CD4-positive, alpha-beta memory T cell (primary cell): ENCODE measurements at regions not wholly inside any gene's neighbourhood (a gene's known extent, or its start where the extent isn't known, plus 50 kb on each side); places are given as distances from the start of the nearest gene placed in this dataset.

Experiments
- CTCF ChIA-PET: fragments of 350-600 bp; sonication (Branson Sonifier 250); formaldehyde crosslinking; loops from one replicate; lab custom pipeline; 2021; ENCODE audit warnings: inconsistent platforms; ENCODE audit not compliant: partially characterized antibody; lab: Charles Lee
- POLR2A ChIA-PET: fragments of 350-600 bp; sonication (Branson Sonifier 250); formaldehyde crosslinking; loops from one replicate; lab custom pipeline; 2021; ENCODE audit not compliant: partially characterized antibody; lab: Charles Lee
- DNase-seq, 5 donors: peaks; one replicate each; pipeline versions ENCODE4 v3.0.0 to v3.0.0-alpha.2; 2020 to 2022; ENCODE audit warnings: mixed read lengths in 1 of 5
- H3K27ac ChIP-seq: one replicate; pipeline ENCODE4 v1.7.0; 2013; ENCODE audit warnings: low read depth, low read length
- H3K27me3 ChIP-seq: 2 replicates; pipeline ENCODE4 v1.7.0; 2013; ENCODE audit warnings: mild to moderate bottlenecking, low read length, moderate library complexity; ENCODE audit not compliant: insufficient read depth
- H3K36me3 ChIP-seq: 2 replicates; pipeline ENCODE4 v1.7.0; 2013; ENCODE audit warnings: mild to moderate bottlenecking, low read length, moderate library complexity; ENCODE audit not compliant: insufficient read depth
- H3K4me1 ChIP-seq: 2 replicates; pipeline ENCODE4 v1.7.0; 2013; ENCODE audit warnings: mild to moderate bottlenecking, low read length, moderate library complexity; ENCODE audit not compliant: insufficient read depth
- H3K4me3 ChIP-seq, 2 donors: one replicate each; pipeline ENCODE4 v1.7.0; 2013; ENCODE audit warnings: low read length in 2 of 2, mild to moderate bottlenecking in 1 of 2
- H3K9me3 ChIP-seq, 2 donors: one replicate each; pipeline ENCODE4 v1.7.0; 2013; ENCODE audit warnings: low read length in 2 of 2, control low read depth in 1 of 2; ENCODE audit not compliant: control insufficient read depth in 1 of 2
- H3K27ac Mint-ChIP-seq, 7 donors: one replicate each; pipeline ENCODE4 v1.8.0; 2020 to 2021; ENCODE audit warnings: mixed read lengths in 7 of 7, mild to moderate bottlenecking in 6 of 7, inconsistent platforms in 3 of 7, moderate library complexity in 3 of 7
- H3K27me3 Mint-ChIP-seq, 2 donors: one replicate each; pipeline ENCODE4 v1.8.0; 2020 to 2021; ENCODE audit warnings: mixed read lengths in 2 of 2
- H3K36me3 Mint-ChIP-seq, 2 donors: one replicate each; pipeline ENCODE4 v1.8.0; 2020 to 2021; ENCODE audit warnings: mixed read lengths in 2 of 2, inconsistent platforms in 1 of 2, mild to moderate bottlenecking in 1 of 2
- H3K4me1 Mint-ChIP-seq, 4 donors: one replicate each; pipeline ENCODE4 v1.8.0; 2020 to 2021; ENCODE audit warnings: mixed read lengths in 4 of 4, mild to moderate bottlenecking in 1 of 4
- H3K4me3 Mint-ChIP-seq, 8 donors: one replicate each; pipeline ENCODE4 v1.8.0; 2020 to 2021; ENCODE audit warnings: mixed read lengths in 8 of 8, mild to moderate bottlenecking in 7 of 8, moderate library complexity in 6 of 8, inconsistent platforms in 3 of 8
- H3K9me3 Mint-ChIP-seq, 8 donors: one replicate each; pipeline ENCODE4 v1.8.0; 2020 to 2021; ENCODE audit warnings: mixed read lengths in 8 of 8, mild to moderate bottlenecking in 5 of 8, inconsistent platforms in 3 of 8, moderate library complexity in 1 of 8
- intact Hi-C: fragments of 100-400 bp; cut with micrococcal nuclease; formaldehyde crosslinking; loops from one replicate; pipeline ENCODE4 v1.15.1; 2023

DNA sequence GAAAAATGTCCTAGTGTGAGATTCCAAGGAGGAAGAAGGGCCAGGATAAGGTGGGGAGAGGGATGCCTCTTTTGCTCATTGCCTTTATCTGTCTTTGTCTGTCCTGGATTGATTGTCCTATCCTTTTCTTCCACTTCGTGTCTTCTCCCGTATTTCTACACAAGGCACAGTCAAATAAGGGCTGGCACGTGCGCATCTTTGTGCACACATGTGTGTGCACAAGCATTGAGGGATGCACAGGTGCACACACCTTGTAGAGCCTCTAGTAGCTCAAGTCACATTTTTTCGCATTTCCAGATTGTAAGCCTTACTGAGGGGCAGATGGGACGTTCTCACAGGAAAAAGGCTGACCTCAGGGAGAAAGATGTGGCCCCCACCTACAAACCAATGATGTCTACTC is 170.2 kb upstream of the TNP1 start:
- H3K27ac ChIP-seq: no peak overlapping the region
- H3K36me3 ChIP-seq: no peaks in the 10 kb centered on the region
- no peak overlapping the region for H3K27ac Mint-ChIP-seq
- no peaks in the 10 kb centered on the region for H3K4me1 ChIP-seq
- intact Hi-C loops: no loop called here
- DNase-seq: no peak
- peaks cover 2 to 11% of the 10 kb centered on the region in 2 donors for H3K27me3 Mint-ChIP-seq
- CTCF ChIA-PET: no interaction called here
- H3K4me3 ChIP-seq: no peak overlapping the region
- H3K27me3 ChIP-seq: no peaks in the 10 kb centered on the region
- no peaks in the 10 kb centered on the region for H3K36me3 Mint-ChIP-seq
- peaks cover 0 to 5% (median 1%) of the 10 kb centered on the region in 8 donors for H3K9me3 Mint-ChIP-seq
- no peaks in the 10 kb centered on the region for H3K9me3 ChIP-seq
- POLR2A ChIA-PET: no interaction called here
- no peaks in the 10 kb centered on the region for H3K4me1 Mint-ChIP-seq
- H3K4me3 Mint-ChIP-seq: no peak overlapping the region

DNA sequence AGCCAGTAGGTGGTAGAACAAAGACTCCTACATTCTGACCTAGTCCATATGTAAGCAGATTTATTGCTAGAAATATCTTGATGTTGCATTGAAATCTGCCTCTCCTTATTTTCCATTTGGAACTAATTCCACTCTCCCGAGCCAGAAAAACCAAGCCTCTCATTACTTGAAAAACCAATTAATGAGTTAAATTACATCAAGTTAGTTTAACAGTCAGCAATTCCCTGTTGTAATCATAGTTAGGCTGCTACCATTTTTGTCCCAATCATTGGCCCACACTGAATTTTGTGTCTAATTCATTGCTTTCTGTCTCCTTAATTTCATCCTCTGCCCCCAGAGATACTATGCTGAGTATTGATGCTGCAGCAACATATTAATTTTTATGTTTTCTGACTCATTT is 168.3 kb upstream of the TNP1 start:
- ChIA-PET POLR2A (no interaction called here), CTCF (no interaction called here)
- Histone ChIP-seq H3K27ac (no peak overlapping the region), H3K27me3 (no peaks in the 10 kb centered on the region), H3K36me3 (no peaks in the 10 kb centered on the region), H3K9me3 (no peaks in the 10 kb centered on the region), H3K4me3 (no peak overlapping the region), H3K4me1 (no peaks in the 10 kb centered on the region)
- Mint-ChIP-seq H3K36me3 (no peaks in the 10 kb centered on the region), H3K4me1 (no peaks in the 10 kb centered on the region), H3K27ac (no peak overlapping the region), H3K4me3 (no peak overlapping the region), H3K9me3 (peaks cover 0 to 5% (median 0%) of the 10 kb centered on the region in 8 donors), H3K27me3 (peaks cover 2 to 8% of the 10 kb centered on the region in 2 donors)
- intact Hi-C loops: no loop called here
- no peak for DNase-seq

DNA sequence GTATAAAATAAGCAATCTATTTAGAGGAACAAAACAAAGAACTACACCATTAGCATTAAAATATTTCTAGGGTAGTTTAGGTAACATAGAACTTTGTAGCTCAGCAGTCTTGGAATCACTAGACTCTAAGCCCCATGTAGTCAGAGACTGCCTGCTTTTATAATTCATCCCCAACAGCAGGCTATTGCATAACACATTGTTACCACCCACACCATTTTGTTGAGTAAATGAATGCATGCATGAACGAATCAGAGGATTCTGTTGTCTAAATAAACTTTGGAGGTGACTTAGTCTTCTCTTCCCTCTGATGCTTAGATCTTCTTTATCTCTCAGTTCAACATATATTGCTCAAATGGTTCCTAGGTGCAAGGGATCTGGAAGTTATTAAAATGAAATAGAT is 167.6 kb upstream of the TNP1 start:
- no peaks in the 10 kb centered on the region for H3K36me3 ChIP-seq
- no peaks in the 10 kb centered on the region for H3K36me3 Mint-ChIP-seq
- H3K9me3 Mint-ChIP-seq: peaks cover 0 to 5% (median 0%) of the 10 kb centered on the region in 8 donors
- H3K27me3 Mint-ChIP-seq: peaks cover 2 to 8% of the 10 kb centered on the region in 2 donors
- intact Hi-C loops: no loop called here
- no peaks in the 10 kb centered on the region for H3K9me3 ChIP-seq
- DNase-seq: no peak
- H3K4me1 ChIP-seq: no peaks in the 10 kb centered on the region
- no peak overlapping the region for H3K27ac Mint-ChIP-seq
- POLR2A ChIA-PET: no interaction called here
- H3K4me3 Mint-ChIP-seq: no peak overlapping the region
- no peaks in the 10 kb centered on the region for H3K27me3 ChIP-seq
- CTCF ChIA-PET: no interaction called here
- no peak overlapping the region for H3K27ac ChIP-seq
- H3K4me1 Mint-ChIP-seq: no peaks in the 10 kb centered on the region
- no peak overlapping the region for H3K4me3 ChIP-seq

DNA sequence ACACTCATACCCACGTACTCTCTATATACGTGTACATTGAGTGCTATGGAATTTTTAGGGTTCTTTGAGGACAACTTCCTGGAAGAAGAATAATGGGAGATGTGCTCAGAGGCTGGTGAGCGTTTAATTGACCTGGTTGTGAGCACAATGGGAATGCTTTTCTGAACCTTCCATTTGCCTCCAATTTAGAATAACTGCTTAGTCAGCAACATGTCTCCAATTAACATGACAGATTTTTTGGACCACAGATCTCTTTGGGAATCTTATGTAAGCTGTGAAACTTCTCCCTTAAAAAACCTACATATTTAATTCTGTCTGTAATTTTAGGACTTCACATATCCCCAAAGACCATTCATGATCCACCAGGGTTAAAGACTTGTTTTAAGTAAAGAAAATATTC is 166.7 kb upstream of the TNP1 start:
- Mint-ChIP-seq H3K4me1 (no peaks in the 10 kb centered on the region), H3K27me3 (peaks cover 2 to 9% of the 10 kb centered on the region in 2 donors), H3K9me3 (peaks cover 0 to 5% (median 0%) of the 10 kb centered on the region in 8 donors), H3K36me3 (no peaks in the 10 kb centered on the region), H3K4me3 (no peak overlapping the region), H3K27ac (no peak overlapping the region)
- CTCF ChIA-PET: no interaction called here
- intact Hi-C loops: no loop called here
- no peak for DNase-seq
- no peaks in the 10 kb centered on the region for H3K27me3 ChIP-seq
- H3K4me1 ChIP-seq: no peaks in the 10 kb centered on the region
- H3K27ac ChIP-seq: no peak overlapping the region
- no peaks in the 10 kb centered on the region for H3K36me3 ChIP-seq
- POLR2A ChIA-PET: no interaction called here
- H3K4me3 ChIP-seq: no peak overlapping the region
- H3K9me3 ChIP-seq: no peaks in the 10 kb centered on the region

DNA sequence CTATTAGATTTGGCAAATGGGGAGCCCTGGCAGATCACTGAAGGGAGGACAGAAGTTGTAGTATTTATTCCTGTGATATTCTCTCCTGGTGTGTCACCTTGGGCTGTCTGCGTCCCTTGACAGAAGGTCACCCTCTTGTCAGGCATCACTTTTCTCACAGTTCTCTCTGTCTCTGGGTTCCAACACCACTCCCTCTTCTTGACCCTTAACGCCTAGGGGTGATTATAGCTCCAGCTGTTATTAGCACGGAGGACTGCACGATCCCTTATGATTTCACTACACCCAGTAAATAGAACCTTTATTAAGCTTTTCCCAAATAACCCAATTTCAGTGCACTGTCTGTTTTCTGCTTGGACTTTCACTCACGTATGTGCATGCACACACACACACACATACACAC is 166.3 kb upstream of the TNP1 start:
- DNase-seq: no peak
- Mint-ChIP-seq H3K4me1 (no peaks in the 10 kb centered on the region), H3K36me3 (no peaks in the 10 kb centered on the region), H3K9me3 (peaks cover 0 to 6% (median 0%) of the 10 kb centered on the region in 8 donors), H3K4me3 (no peak overlapping the region), H3K27ac (no peak overlapping the region), H3K27me3 (peaks cover 2 to 11% of the 10 kb centered on the region in 2 donors)
- CTCF ChIA-PET: no interaction called here
- intact Hi-C loops: no loop called here
- Histone ChIP-seq H3K27ac (no peak overlapping the region), H3K4me1 (no peaks in the 10 kb centered on the region), H3K36me3 (no peaks in the 10 kb centered on the region), H3K9me3 (no peaks in the 10 kb centered on the region), H3K27me3 (no peaks in the 10 kb centered on the region), H3K4me3 (no peak overlapping the region)
- POLR2A ChIA-PET: no interaction called here

DNA sequence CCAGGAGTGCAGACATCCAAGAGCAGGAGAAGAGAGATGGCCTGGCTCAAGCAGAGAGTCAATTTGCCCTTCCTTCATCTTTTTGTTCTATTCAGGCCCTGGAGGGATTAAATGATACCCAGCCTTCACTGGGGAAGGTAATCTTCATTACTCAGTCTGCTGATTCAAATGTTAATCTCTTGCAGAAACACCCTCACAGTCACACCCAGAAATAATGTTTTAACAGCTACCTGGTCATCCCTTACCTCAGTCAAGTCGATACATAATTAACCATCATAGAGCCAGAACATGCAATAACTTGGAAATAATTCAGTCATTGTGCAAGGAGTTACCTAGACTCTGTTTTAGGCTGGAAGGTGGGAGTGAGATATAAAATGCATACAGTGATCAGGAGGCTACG is 163.7 kb upstream of the TNP1 start:
- Histone ChIP-seq H3K4me3 (no peak overlapping the region), H3K4me1 (no peaks in the 10 kb centered on the region), H3K36me3 (no peaks in the 10 kb centered on the region), H3K27ac (no peak overlapping the region), H3K9me3 (no peaks in the 10 kb centered on the region), H3K27me3 (no peaks in the 10 kb centered on the region)
- Mint-ChIP-seq H3K27me3 (peaks cover 0 to 7% of the 10 kb centered on the region in 2 donors), H3K9me3 (peaks cover 0 to 5% (median under 1%) of the 10 kb centered on the region in 8 donors), H3K36me3 (no peaks in the 10 kb centered on the region), H3K4me3 (no peak overlapping the region), H3K27ac (no peak overlapping the region), H3K4me1 (no peaks in the 10 kb centered on the region)
- CTCF ChIA-PET: no interaction called here
- DNase-seq: no peak
- intact Hi-C loops: no loop called here
- POLR2A ChIA-PET: no interaction called here

DNA sequence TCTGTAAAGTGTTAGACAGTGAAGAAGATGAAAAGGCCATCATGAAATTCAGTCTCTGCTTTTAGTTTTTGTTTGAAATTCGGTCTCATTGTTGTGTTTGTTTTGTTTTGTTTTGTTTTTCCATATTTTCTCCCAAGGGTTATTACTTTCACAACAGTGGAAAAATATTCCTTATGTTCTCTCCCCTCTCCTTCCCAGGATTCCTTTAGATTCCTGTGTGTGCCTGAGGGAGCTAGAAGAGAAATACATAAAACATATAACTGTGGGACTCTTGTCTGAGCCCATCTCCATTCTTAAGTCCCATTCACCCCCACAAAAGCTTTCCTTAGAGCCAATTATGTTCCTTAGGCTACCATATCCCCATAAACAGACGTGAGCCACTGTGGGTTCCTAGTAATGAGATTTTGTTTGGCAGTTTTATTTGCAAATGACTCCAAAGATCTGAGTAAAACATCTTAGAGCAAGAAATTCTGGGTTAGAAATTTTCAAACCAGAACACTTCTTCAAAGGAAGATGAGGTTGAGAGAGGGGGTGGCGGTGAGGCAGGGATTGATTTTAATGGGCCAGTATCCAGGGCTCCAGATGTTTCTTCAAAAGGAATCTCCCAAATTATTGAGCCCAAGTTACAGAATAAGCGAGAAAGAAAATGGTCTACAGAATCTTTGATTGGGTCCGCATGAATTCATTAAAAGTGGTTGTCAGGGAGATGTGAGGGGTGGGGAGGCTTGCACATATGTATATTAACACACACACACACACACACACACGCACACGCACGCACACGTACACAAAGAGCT is 157.8 kb upstream of the TNP1 start:
- intact Hi-C loops: no loop called here
- no peaks in the 10 kb centered on the region for H3K4me1 Mint-ChIP-seq
- no peak overlapping the region for H3K27ac ChIP-seq
- ChIA-PET CTCF (interaction anchor here (0.6 kb wide), 1 partner anchor 10 kb away, joined by 3 read pairs; no protein-coding TSS in a partner anchor), POLR2A (no interaction called here)
- no peak for DNase-seq
- no peaks in the 10 kb centered on the region for H3K4me1 ChIP-seq
- no peaks in the 10 kb centered on the region for H3K9me3 ChIP-seq
- peaks cover 13 to 24% of the 10 kb centered on the region in 2 donors for H3K27me3 Mint-ChIP-seq
- no peaks in the 10 kb centered on the region for H3K36me3 ChIP-seq
- H3K9me3 Mint-ChIP-seq: peaks cover 0 to 13% (median 3%) of the 10 kb centered on the region in 8 donors
- H3K27ac Mint-ChIP-seq: no peak overlapping the region
- H3K4me3 Mint-ChIP-seq: no peak overlapping the region
- H3K4me3 ChIP-seq: no peak overlapping the region
- no peaks in the 10 kb centered on the region for H3K27me3 ChIP-seq
- no peaks in the 10 kb centered on the region for H3K36me3 Mint-ChIP-seq
